Stomach (tissue), 8 donors: ENCODE measurements at regions not wholly inside any gene's neighbourhood (a gene's known extent, or its start where the extent isn't known, plus 50 kb on each side); places are given as distances from the start of the nearest gene placed in this dataset.
A peak's percentile ranks its signal among the peaks of the same experiment; 100 is the strongest.
"Not testable (repeated sequence)": the region's sequence is repeated elsewhere in the genome, so short reads cannot be mapped to it uniquely, and the experiment has no call there.

Source experiments
- DNase-seq, 2 donors: peaks; one replicate each; pipeline versions ENCODE4 v3.0.0 to v3.0.0-alpha.2; 2013 to 2019
- H3K27ac ChIP-seq, 5 donors: fragments of 200-600 bp in 4 of 5; sonication (generic) in 4 of 5; one replicate each; pipeline ENCODE4 v1.5.1; 2013 to 2019; ENCODE audit warnings: mild to moderate bottlenecking in 1 of 5, moderate library complexity in 1 of 5
- H3K27me3 ChIP-seq, 3 donors: fragments of 200-600 bp; sonication (generic); one replicate each; pipeline ENCODE4 v1.5.1; 2017 to 2019; ENCODE audit warnings: mixed run types in 1 of 3
- H3K36me3 ChIP-seq, 4 donors: fragments of 200-600 bp; sonication (generic); 1 replicate in 3 of 4; 2 replicates in 1 of 4; pipeline ENCODE4 v1.5.1; 2016 to 2019
- H3K4me1 ChIP-seq, 4 donors: fragments of 200-600 bp; sonication (generic); one replicate each; pipeline ENCODE4 v1.5.1; 2016 to 2019
- H3K4me3 ChIP-seq, 4 donors: fragments of 200-600 bp; sonication (generic) in 3 of 4; one replicate each; pipeline ENCODE4 v1.5.1; 2016 to 2019; ENCODE audit warnings: mild to moderate bottlenecking in 1 of 4
- H3K9me3 ChIP-seq, 4 donors: fragments of 200-600 bp; sonication (generic); one replicate each; pipeline ENCODE4 v1.5.1; 2016 to 2019
- EP300 ChIP-seq: sonication (generic); formaldehyde crosslinking; IDR thresholded peaks from one replicate; pipeline ENCODE4 v1.6.1; 2017; ENCODE audit warnings: antibody characterized with exemption
- POLR2A ChIP-seq, 4 donors: fragments of 450-650 bp; IDR thresholded peaks; one replicate each; pipeline ENCODE4 v1.6.1; 2016; ENCODE audit warnings: antibody characterized with exemption in 4 of 4, control low read depth in 2 of 4, mild to moderate bottlenecking in 1 of 4, moderate library complexity in 1 of 4
- POLR2AphosphoS5 ChIP-seq, 3 donors: sonication (generic); formaldehyde crosslinking; IDR thresholded peaks; one replicate each; pipeline ENCODE4 v1.6.1; 2016; ENCODE audit warnings: antibody characterized with exemption in 3 of 3
- WGBS, 5 donors: extraction: QIAGEN DNeasy Blood & Tissue Kit in 3 of 5; methylation state at CpG; one replicate each; pipeline versions ENCODE4 v1.1.5 to v1.1.7; 2013 to 2018; 5-methylcytosine and 5-hydroxymethylcytosine counted together
- intact Hi-C: fragments of 100-400 bp; cut with DNase I; formaldehyde crosslinking; loops from one replicate; pipeline ENCODE4 v1.15.1; 2023; ENCODE audit warnings: low total_unique reads
- TF ChIP-seq, protein P1 (sequence below), 7 experiments: fragments of 450-650 bp in 4 of 7; fragments of 200-600 bp in 3 of 7; sonication (generic) in 3 of 7; IDR thresholded peaks; one replicate each; pipeline ENCODE4 v1.5.1; 2016 to 2019; ENCODE audit warnings: antibody characterized with exemption in 7 of 7, control low read depth in 2 of 7, mild to moderate bottlenecking in 1 of 7
- donor health status: healthy with polysubstance abuse.
- donor health status: Bipolar disorder and iron deficiency.
- donor health status: healthy.

DNA sequence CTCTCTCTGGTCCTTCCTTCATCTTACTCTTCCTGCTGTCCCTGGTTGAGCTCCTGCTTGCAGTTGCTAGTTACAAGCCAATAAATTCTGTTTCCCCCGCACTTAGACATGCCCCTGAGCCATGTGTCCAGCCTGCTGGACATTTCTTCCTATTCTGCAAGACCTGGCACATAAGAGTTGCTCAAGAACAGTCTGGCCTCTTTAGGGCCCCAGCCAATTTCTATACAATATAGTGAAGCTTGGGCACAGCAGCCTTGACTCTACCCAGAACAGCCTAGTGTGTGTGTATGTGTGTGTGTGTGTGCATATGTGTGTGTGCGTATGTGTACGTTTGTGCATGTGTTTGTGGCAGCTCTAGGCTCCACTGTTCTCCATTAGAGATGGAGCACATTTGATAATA is 276.0 kb downstream of the CYRIA start:
- no peaks in the 10 kb centered on the region for H3K36me3 ChIP-seq
- DNase-seq: no peak
- WGBS, 5 donors: 90 to 98% (median 93%) methylated on average over 3 of the region's 3 CpGs
- TF ChIP-seq EP300 (no peak), POLR2AphosphoS5 (IDR thresholded peaks at IDR 0.05) (no peak), POLR2A (IDR thresholded peaks at IDR 0.05) (no peak)
- TF ChIP-seq, protein P1, sequence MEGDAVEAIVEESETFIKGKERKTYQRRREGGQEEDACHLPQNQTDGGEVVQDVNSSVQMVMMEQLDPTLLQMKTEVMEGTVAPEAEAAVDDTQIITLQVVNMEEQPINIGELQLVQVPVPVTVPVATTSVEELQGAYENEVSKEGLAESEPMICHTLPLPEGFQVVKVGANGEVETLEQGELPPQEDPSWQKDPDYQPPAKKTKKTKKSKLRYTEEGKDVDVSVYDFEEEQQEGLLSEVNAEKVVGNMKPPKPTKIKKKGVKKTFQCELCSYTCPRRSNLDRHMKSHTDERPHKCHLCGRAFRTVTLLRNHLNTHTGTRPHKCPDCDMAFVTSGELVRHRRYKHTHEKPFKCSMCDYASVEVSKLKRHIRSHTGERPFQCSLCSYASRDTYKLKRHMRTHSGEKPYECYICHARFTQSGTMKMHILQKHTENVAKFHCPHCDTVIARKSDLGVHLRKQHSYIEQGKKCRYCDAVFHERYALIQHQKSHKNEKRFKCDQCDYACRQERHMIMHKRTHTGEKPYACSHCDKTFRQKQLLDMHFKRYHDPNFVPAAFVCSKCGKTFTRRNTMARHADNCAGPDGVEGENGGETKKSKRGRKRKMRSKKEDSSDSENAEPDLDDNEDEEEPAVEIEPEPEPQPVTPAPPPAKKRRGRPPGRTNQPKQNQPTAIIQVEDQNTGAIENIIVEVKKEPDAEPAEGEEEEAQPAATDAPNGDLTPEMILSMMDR (IDR thresholded peaks at IDR 0.05): no peak
- no peaks in the 10 kb centered on the region for H3K9me3 ChIP-seq
- H3K4me1 ChIP-seq: peaks cover 0 to 5% (median 0%) of the 10 kb centered on the region in 4 donors
- peaks cover 0 to 5% (median 0%) of the 10 kb centered on the region in 3 donors for H3K27me3 ChIP-seq
- H3K4me3 ChIP-seq: no peak overlapping the region
- H3K27ac ChIP-seq: no peak overlapping the region
- intact Hi-C loops: no loop called here

GRCh38 chr2:16388199-16388830 is 277.3 kb downstream of the CYRIA start:
- intact Hi-C loops, H3K27me3 ChIP-seq, H3K9me3 ChIP-seq, H3K27ac ChIP-seq, H3K4me3 ChIP-seq, DNase-seq, H3K36me3 ChIP-seq, H3K4me1 ChIP-seq: not testable (repeated sequence)
- 94 to 97% (median 95%) methylated on average over 16 of the region's 16 CpGs for WGBS, 5 donors

GRCh38 chr2:16387461-16387984 is 278.1 kb downstream of the CYRIA start:
- Histone ChIP-seq H3K4me3 (no peak overlapping the region), H3K4me1 (no peaks in the 10 kb centered on the region), H3K27ac (no peak overlapping the region), H3K27me3 (peaks cover 0 to 4% (median 0%) of the 10 kb centered on the region in 3 donors), H3K9me3 (no peaks in the 10 kb centered on the region), H3K36me3 (no peaks in the 10 kb centered on the region)
- intact Hi-C loops: no loop called here
- TF ChIP-seq POLR2A (IDR thresholded peaks at IDR 0.05): no peak
- TF ChIP-seq, protein P1 (IDR thresholded peaks at IDR 0.05): no peak
- no peak for TF ChIP-seq POLR2AphosphoS5 (IDR thresholded peaks at IDR 0.05)
- no peak for TF ChIP-seq EP300
- WGBS, 5 donors: 90 to 95% (median 95%) methylated on average over 8 of the region's 8 CpGs
- DNase-seq: no peak

GRCh38 chr2:16386431-16386830 is 279.2 kb downstream of the CYRIA start:
- H3K36me3 ChIP-seq: no peaks in the 10 kb centered on the region
- 62 to 79% (median 78%) methylated on average over 7 of the region's 7 CpGs for WGBS, 5 donors
- H3K27ac ChIP-seq: no peak overlapping the region
- H3K27me3 ChIP-seq: no peaks in the 10 kb centered on the region
- H3K4me1 ChIP-seq: no peaks in the 10 kb centered on the region
- no peaks in the 10 kb centered on the region for H3K9me3 ChIP-seq
- TF ChIP-seq, protein P1 (IDR thresholded peaks at IDR 0.05): no peak
- TF ChIP-seq POLR2AphosphoS5 (IDR thresholded peaks at IDR 0.05) (no peak), POLR2A (IDR thresholded peaks at IDR 0.05) (no peak), EP300 (no peak)
- intact Hi-C loops: no loop called here
- no peak for DNase-seq
- no peak overlapping the region for H3K4me3 ChIP-seq

DNA sequence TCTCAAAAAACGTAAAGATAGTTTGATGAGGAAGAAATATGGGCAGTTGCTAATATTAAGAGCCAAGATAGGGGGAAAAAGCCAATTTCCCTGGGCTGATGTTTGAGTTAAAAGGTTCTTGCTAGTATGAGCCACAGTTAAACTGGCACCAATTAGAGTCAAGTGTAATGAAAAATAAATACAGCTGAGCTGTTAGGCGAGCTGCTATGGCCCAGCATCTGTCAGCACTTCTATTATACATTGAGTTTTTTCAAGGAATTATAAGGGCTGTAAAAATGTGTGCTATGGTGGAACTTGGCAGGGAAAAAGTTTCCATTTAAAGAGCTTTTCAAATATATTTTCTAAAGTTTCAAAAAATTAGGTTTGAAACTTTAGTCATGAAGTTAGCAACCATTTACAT is 279.6 kb downstream of the CYRIA start:
- H3K27ac ChIP-seq: no peak overlapping the region

More for the DNA sequence above, 279.6 kb downstream of the CYRIA start:
- WGBS, 5 donors: 44 to 80% (median 71%) methylated on average over 2 of the region's 2 CpGs
- peak in 1 of 2 donors; percentile 31 for DNase-seq
- intact Hi-C loops: no loop called here
- no peaks in the 10 kb centered on the region for H3K27me3 ChIP-seq
- TF ChIP-seq, protein P1 (IDR thresholded peaks at IDR 0.05): no peak
- TF ChIP-seq EP300 (no peak), POLR2AphosphoS5 (IDR thresholded peaks at IDR 0.05) (no peak), POLR2A (IDR thresholded peaks at IDR 0.05) (no peak)
- H3K4me1 ChIP-seq: no peaks in the 10 kb centered on the region
- H3K9me3 ChIP-seq: no peaks in the 10 kb centered on the region
- H3K36me3 ChIP-seq: no peaks in the 10 kb centered on the region
- H3K4me3 ChIP-seq: no peak overlapping the region
